Suprapubic skin (tissue), 3 donors: ENCODE measurements at regions not wholly inside any gene's neighbourhood (a gene's known extent, or its start where the extent isn't known, plus 50 kb on each side); places are given as distances from the start of the nearest gene placed in this dataset.

Experiments
- POLR2A ChIP-seq, 2 donors: fragments of 450-650 bp; IDR thresholded peaks; one replicate each; pipeline ENCODE4 v1.6.1; 2017; ENCODE audit warnings: antibody characterized with exemption in 2 of 2, mild to moderate bottlenecking in 2 of 2, moderate library complexity in 2 of 2
- TF ChIP-seq, protein P1 (sequence below), 2 donors: fragments of 200-600 bp in 1 of 2; fragments of 450-650 bp in 1 of 2; sonication (generic) in 1 of 2; IDR thresholded peaks; one replicate each; pipeline ENCODE4 v1.5.1; 2016 to 2019; ENCODE audit warnings: antibody characterized with exemption in 2 of 2, mild to moderate bottlenecking in 1 of 2, moderate library complexity in 1 of 2

DNA sequence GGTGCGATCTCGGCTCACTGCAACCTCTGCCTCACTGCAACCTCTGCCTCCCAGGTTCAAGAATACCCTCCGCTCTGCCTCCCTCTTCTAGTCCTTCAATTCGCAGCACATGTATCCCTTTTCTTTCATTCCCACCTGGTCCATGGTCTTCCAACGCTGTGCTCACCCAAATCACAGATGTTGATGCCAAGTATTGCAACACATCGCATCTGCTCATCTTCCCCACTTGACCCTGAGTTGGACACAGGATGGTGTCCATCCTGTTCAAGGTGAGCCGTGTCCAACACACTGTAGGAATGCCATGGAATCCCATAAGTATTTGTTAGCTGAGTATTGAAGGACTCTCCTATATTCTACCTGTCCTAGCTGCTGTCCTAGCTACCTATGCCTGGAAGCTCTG lies 50.6 kb upstream of the ETV6 start:
- TF ChIP-seq, protein P1, sequence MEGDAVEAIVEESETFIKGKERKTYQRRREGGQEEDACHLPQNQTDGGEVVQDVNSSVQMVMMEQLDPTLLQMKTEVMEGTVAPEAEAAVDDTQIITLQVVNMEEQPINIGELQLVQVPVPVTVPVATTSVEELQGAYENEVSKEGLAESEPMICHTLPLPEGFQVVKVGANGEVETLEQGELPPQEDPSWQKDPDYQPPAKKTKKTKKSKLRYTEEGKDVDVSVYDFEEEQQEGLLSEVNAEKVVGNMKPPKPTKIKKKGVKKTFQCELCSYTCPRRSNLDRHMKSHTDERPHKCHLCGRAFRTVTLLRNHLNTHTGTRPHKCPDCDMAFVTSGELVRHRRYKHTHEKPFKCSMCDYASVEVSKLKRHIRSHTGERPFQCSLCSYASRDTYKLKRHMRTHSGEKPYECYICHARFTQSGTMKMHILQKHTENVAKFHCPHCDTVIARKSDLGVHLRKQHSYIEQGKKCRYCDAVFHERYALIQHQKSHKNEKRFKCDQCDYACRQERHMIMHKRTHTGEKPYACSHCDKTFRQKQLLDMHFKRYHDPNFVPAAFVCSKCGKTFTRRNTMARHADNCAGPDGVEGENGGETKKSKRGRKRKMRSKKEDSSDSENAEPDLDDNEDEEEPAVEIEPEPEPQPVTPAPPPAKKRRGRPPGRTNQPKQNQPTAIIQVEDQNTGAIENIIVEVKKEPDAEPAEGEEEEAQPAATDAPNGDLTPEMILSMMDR (IDR thresholded peaks at IDR 0.05): no peak
- no peak for TF ChIP-seq POLR2A (IDR thresholded peaks at IDR 0.05)
